Uterus (tissue), 3 donors: ENCODE measurements at regions not wholly inside any gene's neighbourhood (a gene's known extent, or its start where the extent isn't known, plus 50 kb on each side); places are given as distances from the start of the nearest gene placed in this dataset.

Experiments
- DNase-seq, 2 donors: peaks; one replicate each; pipeline ENCODE4 v3.0.0-alpha.2; 2019 to 2020
- H3K27ac ChIP-seq, 2 donors: fragments of 200-600 bp; sonication (generic); 1 replicate in 1 of 2; 2 replicates in 1 of 2; pipeline ENCODE4 v1.5.1; 2016 to 2018
- H3K27me3 ChIP-seq, 2 donors: fragments of 200-600 bp; sonication (generic); one replicate each; pipeline ENCODE4 v1.5.1; 2018 to 2019; ENCODE audit warnings: control low read depth in 1 of 2
- H3K36me3 ChIP-seq, 2 donors: fragments of 200-600 bp; sonication (generic); one replicate each; pipeline ENCODE4 v1.5.1; 2019; ENCODE audit warnings: control low read depth in 1 of 2
- H3K4me1 ChIP-seq, 2 donors: fragments of 200-600 bp; sonication (generic); one replicate each; pipeline ENCODE4 v1.5.1; 2018 to 2019; ENCODE audit warnings: control low read depth in 1 of 2
- H3K4me3 ChIP-seq, 2 donors: fragments of 200-600 bp; sonication (generic); 1 replicate in 1 of 2; 2 replicates in 1 of 2; pipeline ENCODE4 v1.5.1; 2018 to 2019; ENCODE audit warnings: mild to moderate bottlenecking in 1 of 2
- H3K9me3 ChIP-seq, 2 donors: fragments of 200-600 bp; sonication (generic); one replicate each; pipeline ENCODE4 v1.5.1; 2019; ENCODE audit warnings: control low read depth in 1 of 2
- POLR2A ChIP-seq, 2 donors: fragments of 450-650 bp; IDR thresholded peaks; one replicate each; pipeline ENCODE4 v1.6.1; 2016; ENCODE audit warnings: antibody characterized with exemption in 2 of 2, mild to moderate bottlenecking in 1 of 2, moderate library complexity in 1 of 2
- intact Hi-C: fragments of 100-400 bp; cut with DNase I; formaldehyde crosslinking; loops from one replicate; pipeline ENCODE4 v1.15.1; 2023; ENCODE audit warnings: low total_unique reads
- TF ChIP-seq, protein P1 (sequence below), 4 experiments: fragments of 200-600 bp in 2 of 4; fragments of 450-650 bp in 2 of 4; sonication (generic) in 2 of 4; IDR thresholded peaks; one replicate each; pipeline ENCODE4 v1.5.1; 2016 to 2019; ENCODE audit warnings: antibody characterized with exemption in 4 of 4, mild to moderate bottlenecking in 2 of 4, moderate library complexity in 1 of 4
- donor health status: DM: yes; HTN: yes; CAD: no.

DNA sequence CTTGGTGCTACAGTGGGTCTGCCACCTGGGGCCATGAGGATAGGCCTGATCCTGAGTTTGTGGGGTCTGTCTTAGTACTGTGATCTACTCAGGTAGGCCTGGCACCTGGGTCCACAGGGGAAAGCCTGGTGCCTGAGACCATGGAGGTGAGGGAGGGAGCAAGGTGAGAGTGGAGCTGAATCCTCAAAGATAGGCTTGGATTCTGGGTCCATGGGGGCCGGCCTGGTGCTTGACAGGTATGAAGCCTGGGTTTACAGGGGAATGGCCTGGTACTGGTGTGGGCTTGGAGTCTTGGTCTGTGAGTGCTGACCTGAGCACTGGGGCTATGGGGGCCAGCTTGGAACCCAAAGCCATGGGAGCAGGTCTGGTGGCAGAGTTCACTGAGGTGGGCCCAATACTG, 439.2 kb upstream of the SMARCA2 start:
- no peaks in the 10 kb centered on the region for H3K27me3 ChIP-seq
- H3K4me3 ChIP-seq, result no peak overlapping the region
- H3K27ac ChIP-seq, result no peak overlapping the region
- peaks cover 0 to 6% of the 10 kb centered on the region in 2 donors for H3K9me3 ChIP-seq
- TF ChIP-seq, protein P1, sequence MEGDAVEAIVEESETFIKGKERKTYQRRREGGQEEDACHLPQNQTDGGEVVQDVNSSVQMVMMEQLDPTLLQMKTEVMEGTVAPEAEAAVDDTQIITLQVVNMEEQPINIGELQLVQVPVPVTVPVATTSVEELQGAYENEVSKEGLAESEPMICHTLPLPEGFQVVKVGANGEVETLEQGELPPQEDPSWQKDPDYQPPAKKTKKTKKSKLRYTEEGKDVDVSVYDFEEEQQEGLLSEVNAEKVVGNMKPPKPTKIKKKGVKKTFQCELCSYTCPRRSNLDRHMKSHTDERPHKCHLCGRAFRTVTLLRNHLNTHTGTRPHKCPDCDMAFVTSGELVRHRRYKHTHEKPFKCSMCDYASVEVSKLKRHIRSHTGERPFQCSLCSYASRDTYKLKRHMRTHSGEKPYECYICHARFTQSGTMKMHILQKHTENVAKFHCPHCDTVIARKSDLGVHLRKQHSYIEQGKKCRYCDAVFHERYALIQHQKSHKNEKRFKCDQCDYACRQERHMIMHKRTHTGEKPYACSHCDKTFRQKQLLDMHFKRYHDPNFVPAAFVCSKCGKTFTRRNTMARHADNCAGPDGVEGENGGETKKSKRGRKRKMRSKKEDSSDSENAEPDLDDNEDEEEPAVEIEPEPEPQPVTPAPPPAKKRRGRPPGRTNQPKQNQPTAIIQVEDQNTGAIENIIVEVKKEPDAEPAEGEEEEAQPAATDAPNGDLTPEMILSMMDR (IDR thresholded peaks at IDR 0.05), result no peak
- DNase-seq, result no peak
- H3K36me3 ChIP-seq, result no peaks in the 10 kb centered on the region
- no peaks in the 10 kb centered on the region for H3K4me1 ChIP-seq
- intact Hi-C loops, result no loop called here

DNA sequence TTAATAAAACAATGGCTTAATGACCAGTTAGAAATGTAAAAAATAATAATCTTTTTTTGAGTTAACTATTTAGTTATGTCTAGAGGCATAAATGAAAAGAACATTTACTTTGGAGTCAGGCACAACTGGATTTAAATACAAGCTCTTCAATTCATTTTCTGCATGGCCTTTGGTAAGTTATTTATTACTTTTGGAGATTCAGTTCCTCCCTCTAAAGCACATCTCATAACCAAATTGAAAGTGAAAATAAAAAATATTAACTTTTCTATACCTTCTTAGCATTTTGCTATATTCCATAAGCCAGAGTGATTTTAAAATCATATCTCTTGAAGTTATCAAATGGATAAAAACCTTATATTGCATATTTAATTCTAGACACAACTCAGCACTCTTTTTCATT, 434.9 kb upstream of the SMARCA2 start:
- Histone ChIP-seq H3K4me3 (no peak overlapping the region), H3K27ac (no peak overlapping the region), H3K4me1 (no peaks in the 10 kb centered on the region), H3K27me3 (no peaks in the 10 kb centered on the region), H3K36me3 (no peaks in the 10 kb centered on the region), H3K9me3 (peaks cover 0 to 4% of the 10 kb centered on the region in 2 donors)
- intact Hi-C loops, result no loop called here
- TF ChIP-seq, protein P1 (IDR thresholded peaks at IDR 0.05), result no peak
- no peak for TF ChIP-seq POLR2A (IDR thresholded peaks at IDR 0.05)
- no peak for DNase-seq

DNA sequence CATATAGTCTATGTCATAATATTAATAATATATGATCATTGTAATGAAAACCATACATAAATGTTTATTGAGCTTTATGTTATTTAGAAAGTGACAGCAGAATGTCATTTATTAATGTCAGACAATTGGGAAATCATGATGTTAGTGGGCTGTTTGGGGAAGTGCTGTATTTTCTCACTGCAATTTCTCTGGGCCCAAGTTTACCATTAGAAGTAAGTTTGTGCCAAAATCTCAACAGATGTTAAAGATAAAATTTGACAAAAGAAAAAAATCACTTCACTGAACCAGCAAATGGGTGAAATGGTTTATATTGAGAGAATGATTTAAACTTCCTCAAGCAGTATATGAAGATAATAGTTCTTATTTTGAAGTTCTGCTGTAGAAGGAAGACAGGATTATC, 433.2 kb upstream of the SMARCA2 start:
- Histone ChIP-seq H3K27me3 (no peaks in the 10 kb centered on the region), H3K27ac (no peak overlapping the region), H3K36me3 (no peaks in the 10 kb centered on the region), H3K4me1 (no peaks in the 10 kb centered on the region), H3K9me3 (no peaks in the 10 kb centered on the region), H3K4me3 (no peak overlapping the region)
- no peak for TF ChIP-seq POLR2A (IDR thresholded peaks at IDR 0.05)
- TF ChIP-seq, protein P1 (IDR thresholded peaks at IDR 0.05), result no peak
- intact Hi-C loops, result no loop called here
- no peak for DNase-seq

DNA sequence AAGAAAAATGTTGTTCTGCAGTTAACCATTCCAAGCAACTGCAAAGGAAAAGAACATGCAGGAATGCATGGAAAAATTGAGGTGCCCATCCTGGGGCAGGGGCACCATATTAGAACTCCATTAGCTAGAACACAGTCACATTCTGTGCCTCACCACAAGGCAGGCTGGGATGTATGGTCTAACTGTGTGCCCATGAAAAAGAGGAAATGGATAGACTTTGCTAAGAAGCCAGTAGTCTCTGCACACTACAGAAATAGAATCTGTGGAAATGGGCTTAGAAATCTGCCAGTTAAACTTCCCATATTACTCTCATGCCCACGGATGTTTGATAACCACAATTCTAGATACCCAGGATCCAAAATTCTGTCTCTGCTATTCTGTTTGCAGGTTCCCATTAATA, 423.8 kb upstream of the SMARCA2 start:
- Histone ChIP-seq H3K4me3 (no peak overlapping the region), H3K9me3 (no peaks in the 10 kb centered on the region), H3K27ac (no peak overlapping the region), H3K36me3 (no peaks in the 10 kb centered on the region), H3K4me1 (no peaks in the 10 kb centered on the region), H3K27me3 (no peaks in the 10 kb centered on the region)
- no peak for DNase-seq
- intact Hi-C loops, result no loop called here
- TF ChIP-seq, protein P1 (IDR thresholded peaks at IDR 0.05), result no peak
- TF ChIP-seq POLR2A (IDR thresholded peaks at IDR 0.05), result no peak

DNA sequence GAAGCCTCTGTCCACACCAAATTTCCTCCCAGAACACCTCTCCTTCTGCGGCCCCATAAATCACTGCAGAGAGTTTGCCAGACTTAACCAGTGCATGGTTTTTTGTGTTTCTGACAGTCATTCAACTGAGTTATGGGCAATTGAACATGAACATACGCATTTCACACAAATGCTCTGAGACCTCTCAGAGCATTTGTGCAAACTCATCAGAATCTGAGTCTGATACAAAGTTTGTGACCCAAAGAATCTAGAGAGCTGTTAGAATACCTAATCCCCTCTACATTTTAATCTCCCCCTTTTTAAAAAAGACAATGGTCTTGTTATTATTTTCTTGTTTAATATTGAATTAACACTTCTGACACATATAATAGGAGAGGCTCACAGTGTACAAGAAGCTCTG, 416.9 kb upstream of the SMARCA2 start:
- intact Hi-C loops, result no loop called here
- no peak overlapping the region for H3K27ac ChIP-seq
- TF ChIP-seq POLR2A (IDR thresholded peaks at IDR 0.05), result no peak
- TF ChIP-seq, protein P1 (IDR thresholded peaks at IDR 0.05), result no peak

More for the DNA sequence above, 416.9 kb upstream of the SMARCA2 start:
- Histone ChIP-seq H3K9me3 (no peaks in the 10 kb centered on the region), H3K36me3 (no peaks in the 10 kb centered on the region), H3K4me3 (no peak overlapping the region), H3K27me3 (no peaks in the 10 kb centered on the region), H3K4me1 (no peaks in the 10 kb centered on the region)
- DNase-seq, result no peak
